SK-N-MC (cell line): ENCODE measurements at regions not wholly inside any gene's neighbourhood (a gene's known extent, or its start where the extent isn't known, plus 50 kb on each side); places are given as distances from the start of the nearest gene placed in this dataset.

ENCODE experiments used
- DNase-seq: peaks from one replicate; pipeline ENCODE4 v3.0.0-alpha.2; 2011; ENCODE audit warnings: low read depth, low spot score
- H3K27ac ChIP-seq: fragments of 200-600 bp; sonication (generic); 2 replicates; pipeline ENCODE4 v1.5.1; 2016; ENCODE audit warnings: mixed run types
- H3K36me3 ChIP-seq: fragments of 200-600 bp; sonication (generic); 2 replicates; pipeline ENCODE4 v1.6.1; 2017; ENCODE audit warnings: antibody characterized with exemption, low read length, mixed read lengths; ENCODE audit not compliant: insufficient read depth
- H3K4me3 ChIP-seq: fragments of 200-600 bp; sonication (generic); 2 replicates; pipeline ENCODE4 v1.5.1; 2016
- H3K9ac ChIP-seq: fragments of 200-600 bp; sonication (generic); 2 replicates; pipeline ENCODE4 v1.8.0; 2017; ENCODE audit warnings: mixed run types, mixed read lengths; ENCODE audit not compliant: insufficient read length
- H3K9me3 ChIP-seq: fragments of 200-600 bp; sonication (generic); 2 replicates; pipeline ENCODE4 v1.6.1; 2017; ENCODE audit warnings: low read depth, mild to moderate bottlenecking, antibody characterized with exemption, low read length, moderate library complexity, mixed read lengths
- EZH2 ChIP-seq: fragments of 200-600 bp; sonication (generic); IDR thresholded peaks from one replicate; pipeline ENCODE4 v1.6.1; 2017; ENCODE audit warnings: antibody characterized with exemption
- FOXP2 ChIP-seq: optimal IDR thresholded peaks from 2 replicates; pipeline ENCODE3; 2011; ENCODE audit warnings: mild to moderate bottlenecking, moderate library complexity; ENCODE audit not compliant: insufficient read depth; ENCODE audit errors: extremely low read length, control extremely low read depth
- POLR2AphosphoS5 ChIP-seq: IDR thresholded peaks from 2 replicates; pipeline ENCODE4 v1.6.1; 2012; ENCODE audit warnings: mild to moderate bottlenecking, low read depth, low read length, borderline replicate concordance

DNA sequence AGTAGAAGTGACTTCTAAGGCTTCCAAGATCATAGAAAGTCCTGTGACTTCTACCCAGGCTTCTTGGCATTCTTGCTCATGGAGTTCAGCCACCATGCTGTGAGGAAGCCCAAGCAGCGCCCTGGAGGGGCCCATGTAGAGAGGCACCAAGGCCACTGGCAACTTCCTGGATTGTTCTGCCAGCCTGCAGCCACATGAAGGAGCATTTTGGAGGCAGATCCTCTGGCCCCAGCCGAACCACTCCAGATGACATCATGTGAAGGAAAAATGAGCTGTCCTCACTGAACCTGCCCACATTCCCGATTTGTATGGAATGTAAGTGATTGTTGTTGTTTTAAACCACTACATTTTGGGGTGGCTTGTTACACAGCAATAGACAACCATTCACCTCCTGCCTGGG is 51.5 kb upstream of the MNX1 start:
- Histone ChIP-seq H3K36me3 (no peaks in the 10 kb centered on the region), H3K4me3 (no peak overlapping the region), H3K9ac (no peak overlapping the region), H3K27ac (no peak overlapping the region), H3K9me3 (no peaks in the 10 kb centered on the region)
- no peak for TF ChIP-seq EZH2
- no peak for TF ChIP-seq FOXP2
- TF ChIP-seq POLR2AphosphoS5 = no peak
- no peak for DNase-seq

DNA sequence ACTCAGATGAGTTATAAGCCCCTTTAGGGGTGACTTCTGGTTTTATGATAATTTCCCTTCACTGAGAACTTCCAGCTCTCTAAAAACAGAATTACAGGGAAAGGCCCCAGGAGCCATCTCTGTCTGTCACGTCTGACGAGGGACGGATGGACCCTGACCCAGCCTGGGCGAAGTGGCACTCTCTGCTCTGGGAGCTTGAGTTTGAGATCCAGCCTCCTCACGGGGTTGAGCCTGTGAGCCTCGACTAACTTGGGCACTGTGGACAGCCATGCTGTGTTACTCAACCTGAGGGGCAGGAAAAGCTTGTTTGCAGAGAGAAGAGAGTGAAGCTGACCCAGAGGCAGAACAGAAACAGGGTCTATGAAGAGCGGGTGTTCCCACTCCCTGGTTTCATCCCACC is 54.6 kb upstream of the MNX1 start:
- Histone ChIP-seq H3K27ac (no peak overlapping the region), H3K36me3 (no peaks in the 10 kb centered on the region), H3K9me3 (no peaks in the 10 kb centered on the region)

DNA sequence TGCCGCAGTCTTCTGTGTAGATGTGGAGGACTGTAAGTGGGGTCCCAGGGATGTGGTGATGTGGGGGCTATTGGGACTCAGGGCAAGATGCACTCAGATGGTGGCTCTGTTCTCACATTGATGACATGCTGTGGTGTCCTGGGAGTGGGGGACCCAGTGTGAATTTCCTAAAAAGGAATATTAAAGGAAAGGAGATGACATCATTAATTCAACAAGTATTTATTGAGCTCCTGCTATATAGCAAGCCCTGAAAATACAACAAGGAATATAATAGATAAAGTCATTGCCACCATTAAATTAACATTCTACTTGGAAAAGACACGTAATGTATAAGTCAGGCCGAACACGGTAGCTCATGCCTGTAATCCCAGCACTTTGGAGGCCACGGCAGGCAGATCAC is 61.9 kb upstream of the MNX1 start:
- no peak for DNase-seq
- Histone ChIP-seq H3K4me3 (no peak overlapping the region), H3K9ac (no peak overlapping the region), H3K36me3 (no peaks in the 10 kb centered on the region), H3K9me3 (no peaks in the 10 kb centered on the region), H3K27ac (no peak overlapping the region)
- TF ChIP-seq FOXP2 = no peak
- no peak for TF ChIP-seq EZH2
- TF ChIP-seq POLR2AphosphoS5 = no peak

More for the DNA sequence above, 54.6 kb upstream of the MNX1 start:
- TF ChIP-seq FOXP2 = no peak
- no peak for TF ChIP-seq POLR2AphosphoS5
- no peak for TF ChIP-seq EZH2
- Histone ChIP-seq H3K4me3 (no peak overlapping the region), H3K9ac (no peak overlapping the region)
- DNase-seq = no peak

DNA sequence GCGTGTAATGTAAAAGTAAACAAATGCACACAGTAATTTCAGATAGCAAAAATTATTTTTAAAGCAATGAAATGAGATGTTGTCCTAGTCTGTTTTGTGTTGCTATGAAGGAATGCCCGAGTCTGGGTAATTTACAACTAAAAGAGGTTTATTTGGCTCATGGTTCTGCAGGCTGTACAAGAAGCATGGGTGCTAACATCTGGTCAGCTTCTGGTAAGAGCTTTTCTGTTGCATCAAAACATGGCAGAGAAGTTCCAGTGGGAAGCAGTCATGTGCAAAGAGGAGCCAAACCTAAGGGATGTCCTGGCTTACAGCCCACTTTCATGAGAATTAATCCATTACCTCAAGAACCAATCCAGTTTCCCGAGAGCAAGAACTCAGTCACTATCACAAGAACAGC is 62.9 kb upstream of the MNX1 start:
- TF ChIP-seq FOXP2 (no peak), EZH2 (no peak)
- no peaks in the 10 kb centered on the region for H3K36me3 ChIP-seq
- H3K4me3 ChIP-seq = no peak overlapping the region
- H3K27ac ChIP-seq = no peak overlapping the region
- no peak overlapping the region for H3K9ac ChIP-seq
- DNase-seq = no peak
- H3K9me3 ChIP-seq = no peaks in the 10 kb centered on the region

DNA sequence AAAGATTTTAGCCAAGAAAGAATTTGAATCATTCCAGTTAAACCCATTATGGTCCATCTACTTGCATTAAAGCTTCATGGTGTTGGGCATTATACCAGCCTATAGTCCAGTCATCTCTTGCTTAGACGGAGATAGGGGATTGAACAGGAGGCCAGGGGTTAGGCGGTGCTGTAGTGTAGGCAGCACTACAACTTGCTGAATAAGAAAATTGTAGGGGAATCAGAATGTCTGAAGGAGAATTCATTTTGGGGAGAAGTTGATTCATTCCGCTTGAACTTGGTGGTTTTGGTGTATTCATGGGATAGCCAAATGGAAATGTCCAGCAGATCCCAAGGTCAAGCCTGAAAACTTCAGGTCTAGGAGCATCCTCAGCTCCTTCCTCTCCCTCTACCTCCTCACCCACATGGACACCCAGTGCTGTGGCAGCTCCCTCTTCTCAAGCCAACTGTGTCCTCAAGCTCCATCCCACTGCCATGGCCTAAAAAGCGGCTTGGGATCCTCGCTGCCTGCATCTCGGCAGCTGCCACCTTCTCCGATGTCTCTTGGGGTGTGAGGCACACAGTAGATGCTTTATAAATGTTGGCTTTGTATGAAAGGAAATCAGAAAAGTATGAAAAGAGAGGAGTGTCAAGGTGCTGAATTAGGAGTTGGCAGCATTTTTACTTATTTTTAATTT is 63.6 kb upstream of the MNX1 start:
- Histone ChIP-seq H3K4me3 (no peak overlapping the region), H3K9ac (no peak overlapping the region), H3K36me3 (no peaks in the 10 kb centered on the region), H3K27ac (no peak overlapping the region), H3K9me3 (no peaks in the 10 kb centered on the region)
- no peak for DNase-seq
- no peak for TF ChIP-seq EZH2
- no peak for TF ChIP-seq POLR2AphosphoS5
- TF ChIP-seq FOXP2 = no peak

DNA sequence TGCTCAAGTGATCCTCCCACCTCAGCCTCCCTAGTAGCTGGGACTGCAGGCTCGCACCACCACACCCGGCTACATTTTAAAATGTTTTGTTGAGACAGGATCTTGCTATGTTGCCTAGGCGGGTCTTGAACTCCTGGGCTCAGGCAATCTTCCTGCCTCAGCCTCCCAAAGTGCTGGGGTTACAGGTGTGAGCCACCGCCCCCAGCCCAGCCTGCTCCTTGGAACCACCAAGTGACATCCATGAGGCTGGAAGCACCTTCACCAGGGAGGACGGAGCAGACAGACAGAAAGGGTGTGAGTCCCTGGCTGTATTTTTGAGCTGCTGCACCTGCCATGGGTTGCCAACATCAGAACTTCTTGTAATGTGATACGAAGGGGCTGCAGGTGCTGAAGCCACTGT is 62.3 kb upstream of the UBE3C start:
- DNase-seq = no peak
- no peak overlapping the region for H3K4me3 ChIP-seq
- TF ChIP-seq POLR2AphosphoS5 = no peak
- no peak for TF ChIP-seq FOXP2
- TF ChIP-seq EZH2 = no peak
- H3K27ac ChIP-seq = no peak overlapping the region
- H3K9me3 ChIP-seq = no peaks in the 10 kb centered on the region
- no peaks in the 10 kb centered on the region for H3K36me3 ChIP-seq
- no peak overlapping the region for H3K9ac ChIP-seq

DNA sequence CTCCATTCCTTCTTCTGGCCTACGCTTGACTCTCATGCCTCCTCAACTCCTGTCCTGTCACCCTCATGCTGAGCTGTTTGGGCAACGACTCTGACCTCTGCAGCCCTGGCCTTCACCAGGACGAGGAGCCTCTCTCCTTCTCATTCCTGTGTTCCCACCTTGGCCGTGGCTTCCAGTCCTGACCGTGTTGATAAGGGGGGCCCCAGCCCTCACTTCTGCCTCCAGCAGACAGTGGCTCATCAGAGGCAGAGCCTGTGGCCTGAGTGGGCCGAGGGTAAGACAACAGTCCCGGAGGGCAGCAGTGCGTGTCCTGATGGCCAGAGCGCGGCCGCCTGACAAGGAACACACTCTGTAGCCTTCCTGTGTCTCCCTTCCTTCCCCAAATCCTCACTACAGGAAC is 61.7 kb upstream of the UBE3C start:
- no peaks in the 10 kb centered on the region for H3K9me3 ChIP-seq
- TF ChIP-seq FOXP2 = no peak
- no peak for TF ChIP-seq EZH2
- no peak for TF ChIP-seq POLR2AphosphoS5
- H3K9ac ChIP-seq = no peak overlapping the region

DNA sequence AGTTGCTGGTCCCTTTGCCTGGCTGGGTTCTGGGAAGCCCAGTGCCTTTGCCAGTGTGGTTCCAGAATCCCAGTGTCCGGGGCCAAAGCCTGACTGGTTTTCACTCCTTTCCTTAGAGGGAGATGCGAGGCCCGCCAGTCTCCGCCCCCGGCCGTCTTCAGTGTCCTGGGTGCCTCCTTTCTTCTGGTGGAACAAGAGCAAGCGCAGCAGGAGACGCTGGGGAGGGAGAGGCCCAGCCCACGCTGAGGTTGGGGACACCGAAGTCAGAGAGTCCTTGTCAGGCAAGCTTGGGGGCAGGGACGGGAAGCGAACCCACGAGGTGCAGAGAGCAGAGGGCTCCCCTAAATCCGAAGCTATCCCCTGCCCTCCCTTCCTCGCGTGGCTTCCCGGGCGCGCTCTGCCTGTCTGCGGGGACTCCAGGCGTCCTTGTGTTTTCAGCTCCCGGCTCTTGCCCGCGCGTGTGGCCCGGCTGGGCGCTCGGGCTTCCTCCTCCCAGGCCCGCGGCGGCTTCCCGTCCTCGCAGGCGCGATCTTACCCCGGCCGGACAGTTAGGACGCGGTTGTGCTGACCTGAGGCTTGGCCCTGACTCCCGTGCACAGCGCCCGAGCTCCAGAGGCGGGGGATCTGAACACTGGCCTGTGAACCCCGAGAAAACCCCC is 60.6 kb upstream of the UBE3C start:
- Histone ChIP-seq H3K27ac (no peak overlapping the region), H3K9ac (no peak overlapping the region), H3K4me3 (no peak overlapping the region), H3K9me3 (no peaks in the 10 kb centered on the region), H3K36me3 (no peaks in the 10 kb centered on the region)
- no peak for DNase-seq
- TF ChIP-seq FOXP2 = no peak
- no peak for TF ChIP-seq EZH2
- TF ChIP-seq POLR2AphosphoS5 = no peak

More for the DNA sequence above, 61.7 kb upstream of the UBE3C start:
- H3K36me3 ChIP-seq = no peaks in the 10 kb centered on the region
- H3K4me3 ChIP-seq = no peak overlapping the region
- H3K27ac ChIP-seq = no peak overlapping the region
- DNase-seq = no peak
